Keratinocyte (primary cell): ENCODE measurements at regions not wholly inside any gene's neighbourhood (a gene's known extent, or its start where the extent isn't known, plus 50 kb on each side); places are given as distances from the start of the nearest gene placed in this dataset.

Source experiments
- DNase-seq: peaks from one replicate; pipeline ENCODE4 v3.0.0-alpha.2; 2011; ENCODE audit warnings: low read depth, missing footprints, low spot score
- FAIRE-seq: peaks from 2 replicates; lab custom pipeline; 2011; peaks lifted over from hg19 to GRCh38; lab: Jason Lieb, UNC
- H2AFZ ChIP-seq: 2 replicates; pipeline ENCODE4 v1.6.0; 2012; ENCODE audit warnings: low read length, control low read depth, inconsistent platforms; ENCODE audit not compliant: control insufficient read depth
- H3K27ac ChIP-seq: 2 replicates; pipeline ENCODE4 v1.5.1; 2011; ENCODE audit warnings: low read length; ENCODE audit not compliant: control insufficient read depth, insufficient read depth
- H3K27me3 ChIP-seq: 3 replicates; pipeline ENCODE4 v1.6.0; 2011; ENCODE audit warnings: low read length; ENCODE audit not compliant: control insufficient read depth, insufficient read depth; ENCODE audit errors: extremely low read depth
- H3K36me3 ChIP-seq, 2 experiments: 2 replicates in 1 of 2; 3 replicates in 1 of 2; pipeline ENCODE4 v1.5.1; 2011; ENCODE audit warnings: low read length in 2 of 2, mild to moderate bottlenecking in 1 of 2; ENCODE audit not compliant: control insufficient read depth in 2 of 2, insufficient read depth in 2 of 2; ENCODE audit errors: extremely low read depth in 1 of 2
- H3K4me1 ChIP-seq: 3 replicates; pipeline ENCODE4 v1.5.1; 2011; ENCODE audit warnings: low read length; ENCODE audit not compliant: control insufficient read depth, insufficient read depth; ENCODE audit errors: extremely low read depth
- H3K4me2 ChIP-seq: 3 replicates; pipeline ENCODE4 v1.6.0; 2011; ENCODE audit warnings: low read depth, low read length; ENCODE audit not compliant: control insufficient read depth, insufficient read depth; ENCODE audit errors: extremely low read depth
- H3K4me3 ChIP-seq, 3 experiments: fragments of 200-600 bp in 1 of 3; sonication (generic) in 1 of 3; 2 replicates in 2 of 3; 3 replicates in 1 of 3; pipeline ENCODE4 v1.5.1; 2011 to 2016; ENCODE audit warnings: low read length in 3 of 3, mild to moderate bottlenecking in 3 of 3, control low read depth in 2 of 3, inconsistent platforms in 1 of 3, low read depth in 1 of 3, mixed read lengths in 1 of 3, mixed run types in 1 of 3, moderate library complexity in 1 of 3; ENCODE audit not compliant: control insufficient read depth in 2 of 3, insufficient read depth in 2 of 3; ENCODE audit errors: extremely low read depth in 1 of 3
- H3K79me2 ChIP-seq: 2 replicates; pipeline ENCODE4 v1.6.0; 2012; ENCODE audit warnings: low read length; ENCODE audit not compliant: control insufficient read depth, insufficient read depth
- H3K9ac ChIP-seq: 3 replicates; pipeline ENCODE4 v1.6.0; 2011; ENCODE audit warnings: low read length; ENCODE audit not compliant: control insufficient read depth, insufficient read depth; ENCODE audit errors: extremely low read depth
- H3K9me1 ChIP-seq: 3 replicates; pipeline ENCODE4 v1.6.0; 2011; ENCODE audit warnings: low read length; ENCODE audit not compliant: control insufficient read depth, insufficient read depth; ENCODE audit errors: extremely low read depth
- H3K9me3 ChIP-seq: 2 replicates; pipeline ENCODE4 v1.5.1; 2012; ENCODE audit warnings: low read depth, low read length; ENCODE audit not compliant: control insufficient read depth
- H4K20me1 ChIP-seq: 3 replicates; pipeline ENCODE4 v1.6.0; 2011; ENCODE audit warnings: low read length; ENCODE audit not compliant: control insufficient read depth, insufficient read depth; ENCODE audit errors: extremely low read depth
- CTCF ChIP-seq, 3 experiments: IDR thresholded peaks in 1 of 3; conservative IDR thresholded peaks in 1 of 3; optimal IDR thresholded peaks in 1 of 3; 2 replicates in 2 of 3; 3 replicates in 1 of 3; pipeline versions ENCODE3 to v1.5.1; 2011; ENCODE audit warnings: low read length in 3 of 3, mild to moderate bottlenecking in 3 of 3, moderate library complexity in 2 of 3, control low read depth in 1 of 3, inconsistent platforms in 1 of 3; ENCODE audit not compliant: insufficient read depth in 2 of 3; ENCODE audit errors: extremely low read depth in 1 of 3
- EZH2 ChIP-seq: IDR thresholded peaks from one replicate; pipeline ENCODE4 v1.6.1; 2012; ENCODE audit warnings: inconsistent platforms, mild to moderate bottlenecking, low read length, moderate library complexity
- dilution Hi-C: fragments of 300-500 bp; cut with MboI; formaldehyde crosslinking; loops from one replicate; pipeline ENCODE4 v1.7.0; 2020; ENCODE audit warnings: low sequenced_read_pairs; ENCODE audit not compliant: extremely low pct_ligation_motif_present

GRCh38 chr6:80930376-80930775 is 822.1 kb downstream of the TENT5A start:
- no peak for TF ChIP-seq CTCF (optimal IDR thresholded peaks at IDR 0.05 in 1 of 3, IDR thresholded peaks at IDR 0.05 in 1 of 3, conservative IDR thresholded peaks at IDR 0.05 in 1 of 3; ENCODE audit: extremely low read depth in 1 of 3, insufficient read depth in 2 of 3, low read length in 3 of 3)
- no peak for TF ChIP-seq EZH2
- Histone ChIP-seq H3K9me3 (no peaks in the 10 kb centered on the region), H3K27ac (no peak overlapping the region), H3K79me2 (no peaks in the 10 kb centered on the region), H3K4me3 (no peak overlapping the region), H3K27me3 (no peaks in the 10 kb centered on the region), H3K9ac (no peak overlapping the region), H4K20me1 (no peaks in the 10 kb centered on the region), H2AFZ (no peak overlapping the region), H3K4me1 (no peaks in the 10 kb centered on the region), H3K9me1 (no peaks in the 10 kb centered on the region), H3K36me3 (no peaks in the 10 kb centered on the region), H3K4me2 (no peak overlapping the region)
- DNase-seq (no peak), FAIRE-seq (no peak)
- dilution Hi-C loops, result no loop called here

GRCh38 chr6:80923816-80924215 is 817.3 kb downstream of the BCKDHB start:
- no peaks in the 10 kb centered on the region for H3K4me1 ChIP-seq
- FAIRE-seq, result no peak
- H3K27me3 ChIP-seq, result no peaks in the 10 kb centered on the region
- H3K9me3 ChIP-seq, result no peaks in the 10 kb centered on the region
- H3K4me2 ChIP-seq, result no peak overlapping the region
- H3K9ac ChIP-seq, result no peak overlapping the region
- DNase-seq, result no peak
- no peaks in the 10 kb centered on the region for H3K9me1 ChIP-seq
- H3K4me3 ChIP-seq, result no peak overlapping the region
- dilution Hi-C loops, result no loop called here
- TF ChIP-seq EZH2 (no peak), CTCF (optimal IDR thresholded peaks at IDR 0.05 in 1 of 3, IDR thresholded peaks at IDR 0.05 in 1 of 3, conservative IDR thresholded peaks at IDR 0.05 in 1 of 3; ENCODE audit: extremely low read depth in 1 of 3, insufficient read depth in 2 of 3, low read length in 3 of 3) (no peak)
- H3K79me2 ChIP-seq, result no peaks in the 10 kb centered on the region
- no peak overlapping the region for H2AFZ ChIP-seq
- no peaks in the 10 kb centered on the region for H3K36me3 ChIP-seq
- H4K20me1 ChIP-seq, result no peaks in the 10 kb centered on the region
- no peak overlapping the region for H3K27ac ChIP-seq
